ENCODE measurements at regions not wholly inside any gene's neighbourhood (a gene's known extent, or its start where the extent isn't known, plus 50 kb on each side); places are given as distances from the start of the nearest gene placed in this dataset.

DNA sequence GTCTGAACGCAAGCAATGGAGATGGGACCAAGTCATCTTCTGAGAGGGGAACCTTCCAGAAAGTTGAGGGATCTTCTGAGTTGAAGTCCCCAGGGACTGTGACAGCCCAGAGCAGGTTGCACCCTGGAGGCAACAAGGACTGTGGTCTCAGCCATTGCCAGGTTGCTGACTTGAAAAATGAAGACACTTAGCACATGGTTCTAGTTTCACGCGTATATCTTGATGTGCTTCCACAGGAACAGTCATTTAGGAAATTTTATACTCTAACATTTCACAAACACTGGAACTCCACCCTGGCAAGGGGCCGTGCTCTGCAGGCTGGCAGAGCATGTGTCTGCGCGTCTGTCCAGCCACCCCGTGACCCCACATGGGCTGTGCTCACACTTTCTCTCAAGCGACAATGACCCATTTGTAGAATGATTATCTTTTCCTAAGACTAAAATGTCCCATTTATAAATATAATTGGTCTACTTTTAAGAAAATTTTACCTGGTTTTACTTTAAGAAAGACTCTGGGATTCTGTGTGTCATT, 157.0 kb downstream of the ERMARD start:
- Histone ChIP-seq H3K9me3 (replicated peaks; ENCODE audit: control insufficient read depth, insufficient read depth, low read length) (no peaks in the 10 kb centered on the region), H3K79me2 (ENCODE audit: control insufficient read depth, insufficient read depth, low read length) (no peaks in the 10 kb centered on the region), H3K4me2 (ENCODE audit: insufficient read depth, low read length) (no peak overlapping the region), H3K4me1 (ENCODE audit: control insufficient read depth, extremely low read depth, insufficient read depth, low read length) (peaks cover 28% of the 10 kb centered on the region), H3K27ac (ENCODE audit: insufficient read depth, low read depth, low read length) (no peak overlapping the region), H3K9ac (replicated peaks; ENCODE audit: extremely low read depth, insufficient read depth, low read length) (no peak overlapping the region), H2AFZ (ENCODE audit: low read depth, low read length) (no peak overlapping the region), H3K27me3 (ENCODE audit: control insufficient read depth in 2 of 2, insufficient read depth in 2 of 2, low read length in 2 of 2) (peaks cover 2 to 4% of the 10 kb centered on the region in 2 experiments), H3K9me1 (replicated peaks; ENCODE audit: control insufficient read depth, extremely low read depth, insufficient read depth, low read length) (no peaks in the 10 kb centered on the region), H3K4me3 (replicated peaks in 1 of 3; ENCODE audit: insufficient read depth in 1 of 3, low read depth in 1 of 3, low read length in 3 of 3) (no peak overlapping the region), H4K20me1 (replicated peaks; ENCODE audit: control insufficient read depth, extremely low read depth, insufficient read depth, low read length) (no peaks in the 10 kb centered on the region), H3K36me3 (ENCODE audit: control insufficient read depth in 2 of 2, extremely low read depth in 1 of 2, insufficient read depth in 2 of 2, low read length in 2 of 2) (no peaks in the 10 kb centered on the region)
- dilution Hi-C loops (cut with MboI; ENCODE audit: extremely low pct_ligation_motif_present, low sequenced_read_pairs): no loop called here
- intact Hi-C loops (cut with micrococcal nuclease): no loop called here
- FAIRE-seq (no peak), DNase-seq (ENCODE audit: low read depth, low spot score) (no peak)
- BruUV-seq (replicated peaks): no TSS peak
- CTCF ChIA-PET: no interaction called here
- TF ChIP-seq, protein P1, sequence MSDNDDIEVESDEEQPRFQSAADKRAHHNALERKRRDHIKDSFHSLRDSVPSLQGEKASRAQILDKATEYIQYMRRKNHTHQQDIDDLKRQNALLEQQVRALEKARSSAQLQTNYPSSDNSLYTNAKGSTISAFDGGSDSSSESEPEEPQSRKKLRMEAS (IDR thresholded peaks at IDR 0.05; ENCODE audit: insufficient read depth, insufficient read length): no peak
- no peak for TF ChIP-seq POLR2AphosphoS5 (IDR thresholded peaks at IDR 0.05; ENCODE audit: insufficient read depth, low read depth, low read length)
- POLR2A ChIA-PET: no interaction called here

DNA sequence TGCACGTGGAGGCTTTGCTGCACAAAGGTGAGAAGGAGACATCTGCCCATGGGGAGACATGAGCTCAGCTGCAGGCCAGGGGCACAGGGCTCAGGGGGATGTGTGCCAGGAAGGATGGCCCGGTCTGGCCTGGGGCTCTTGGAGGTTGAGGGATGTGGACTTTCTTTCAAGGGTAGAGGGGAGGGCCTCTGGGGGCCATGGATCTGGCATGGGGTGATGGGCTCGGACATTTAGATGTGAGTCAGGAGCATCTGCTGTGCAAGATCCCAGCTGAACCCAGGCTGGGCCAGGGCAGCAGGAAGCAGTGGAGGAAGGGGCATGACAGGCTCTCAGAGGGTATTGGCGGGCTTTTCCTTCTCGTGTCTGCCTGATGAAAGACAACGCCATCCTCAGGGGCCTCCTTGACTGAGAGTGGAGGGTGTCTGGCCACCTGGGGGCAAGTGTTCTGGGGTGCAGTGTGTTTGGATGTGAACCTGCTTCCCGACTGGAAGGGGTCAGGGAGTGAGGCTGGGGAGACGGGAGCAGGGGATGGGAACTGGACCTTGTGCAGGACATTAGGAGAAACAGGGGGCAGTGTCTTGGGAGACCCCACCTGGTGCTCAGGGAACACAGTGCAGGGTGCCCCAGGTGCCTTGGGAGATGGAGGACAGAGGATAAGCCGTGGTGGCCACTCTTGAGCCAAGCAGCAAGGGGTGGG, 156.1 kb downstream of the ERMARD start:
- Histone ChIP-seq H3K9ac (replicated peaks; ENCODE audit: extremely low read depth, insufficient read depth, low read length) (no peak overlapping the region), H4K20me1 (replicated peaks; ENCODE audit: control insufficient read depth, extremely low read depth, insufficient read depth, low read length) (no peaks in the 10 kb centered on the region), H3K27ac (ENCODE audit: insufficient read depth, low read depth, low read length) (no peak overlapping the region), H3K4me2 (ENCODE audit: insufficient read depth, low read length) (no peak overlapping the region), H3K9me3 (replicated peaks; ENCODE audit: control insufficient read depth, insufficient read depth, low read length) (no peaks in the 10 kb centered on the region), H3K36me3 (ENCODE audit: control insufficient read depth in 2 of 2, extremely low read depth in 1 of 2, insufficient read depth in 2 of 2, low read length in 2 of 2) (no peaks in the 10 kb centered on the region), H2AFZ (ENCODE audit: low read depth, low read length) (no peak overlapping the region), H3K4me3 (replicated peaks in 1 of 3; ENCODE audit: insufficient read depth in 1 of 3, low read depth in 1 of 3, low read length in 3 of 3) (no peak overlapping the region), H3K79me2 (ENCODE audit: control insufficient read depth, insufficient read depth, low read length) (no peaks in the 10 kb centered on the region), H3K9me1 (replicated peaks; ENCODE audit: control insufficient read depth, extremely low read depth, insufficient read depth, low read length) (no peaks in the 10 kb centered on the region), H3K4me1 (ENCODE audit: control insufficient read depth, extremely low read depth, insufficient read depth, low read length) (peaks cover 28% of the 10 kb centered on the region), H3K27me3 (ENCODE audit: control insufficient read depth in 2 of 2, insufficient read depth in 2 of 2, low read length in 2 of 2) (peaks cover under 1 to 4% of the 10 kb centered on the region in 2 experiments)
- intact Hi-C loops (cut with micrococcal nuclease) (no loop called here), dilution Hi-C loops (cut with MboI; ENCODE audit: extremely low pct_ligation_motif_present, low sequenced_read_pairs) (no loop called here)
- BruUV-seq (replicated peaks): no TSS peak
- TF ChIP-seq MYC (IDR thresholded peaks at IDR 0.05; ENCODE audit: low read depth, low read length) (no peak), FOS (IDR thresholded peaks at IDR 0.05; ENCODE audit: borderline replicate concordance, insufficient read depth, low read length) (no peak)
- TF ChIP-seq, protein P1 (IDR thresholded peaks at IDR 0.05; ENCODE audit: insufficient read depth, insufficient read length): no peak
- TF ChIP-seq, protein P2, sequence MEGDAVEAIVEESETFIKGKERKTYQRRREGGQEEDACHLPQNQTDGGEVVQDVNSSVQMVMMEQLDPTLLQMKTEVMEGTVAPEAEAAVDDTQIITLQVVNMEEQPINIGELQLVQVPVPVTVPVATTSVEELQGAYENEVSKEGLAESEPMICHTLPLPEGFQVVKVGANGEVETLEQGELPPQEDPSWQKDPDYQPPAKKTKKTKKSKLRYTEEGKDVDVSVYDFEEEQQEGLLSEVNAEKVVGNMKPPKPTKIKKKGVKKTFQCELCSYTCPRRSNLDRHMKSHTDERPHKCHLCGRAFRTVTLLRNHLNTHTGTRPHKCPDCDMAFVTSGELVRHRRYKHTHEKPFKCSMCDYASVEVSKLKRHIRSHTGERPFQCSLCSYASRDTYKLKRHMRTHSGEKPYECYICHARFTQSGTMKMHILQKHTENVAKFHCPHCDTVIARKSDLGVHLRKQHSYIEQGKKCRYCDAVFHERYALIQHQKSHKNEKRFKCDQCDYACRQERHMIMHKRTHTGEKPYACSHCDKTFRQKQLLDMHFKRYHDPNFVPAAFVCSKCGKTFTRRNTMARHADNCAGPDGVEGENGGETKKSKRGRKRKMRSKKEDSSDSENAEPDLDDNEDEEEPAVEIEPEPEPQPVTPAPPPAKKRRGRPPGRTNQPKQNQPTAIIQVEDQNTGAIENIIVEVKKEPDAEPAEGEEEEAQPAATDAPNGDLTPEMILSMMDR (IDR thresholded peaks at IDR 0.05; ENCODE audit: extremely low read depth in 1 of 2, insufficient read depth in 1 of 2, low read depth in 1 of 2, low read length in 2 of 2): no peak
- ChIA-PET CTCF (interaction anchor here (0.9 to 1.4 kb wide), 2 partner anchors 56 to 76 kb away, joined by 3 read pairs; no protein-coding TSS in a partner anchor), POLR2A (no interaction called here)
- FAIRE-seq (no peak), DNase-seq (ENCODE audit: low read depth, low spot score) (no peak)
